ENCODE measurements at regions not wholly inside any gene's neighbourhood (a gene's known extent, or its start where the extent isn't known, plus 50 kb on each side); places are given as distances from the start of the nearest gene placed in this dataset.

- TF ChIP-seq NRF1 (IDR thresholded peaks at IDR 0.05; ENCODE audit: low read depth, low read length), result no peak
- TF ChIP-seq TAF1 (IDR thresholded peaks at IDR 0.05; ENCODE audit: low read depth, low read length), result no peak
- TF ChIP-seq SRF (IDR thresholded peaks at IDR 0.05; ENCODE audit: low read depth, low read length), result no peak
- TF ChIP-seq CHD7 (IDR thresholded peaks at IDR 0.05; ENCODE audit: insufficient replicate concordance, low read length), result no peak
These were observed 97.1 kb downstream of the TMEM212 start (continued) for GRCh38 chr3:171940151-171940649.

Measured in H1 (cell line).